ENCODE measurements at regions not wholly inside any gene's neighbourhood (a gene's known extent, or its start where the extent isn't known, plus 50 kb on each side); places are given as distances from the start of the nearest gene placed in this dataset.

- no peak overlapping the region for H3K4me3 ChIP-seq (ENCODE audit: low read depth, low read length)
- TF ChIP-seq, protein P1, sequence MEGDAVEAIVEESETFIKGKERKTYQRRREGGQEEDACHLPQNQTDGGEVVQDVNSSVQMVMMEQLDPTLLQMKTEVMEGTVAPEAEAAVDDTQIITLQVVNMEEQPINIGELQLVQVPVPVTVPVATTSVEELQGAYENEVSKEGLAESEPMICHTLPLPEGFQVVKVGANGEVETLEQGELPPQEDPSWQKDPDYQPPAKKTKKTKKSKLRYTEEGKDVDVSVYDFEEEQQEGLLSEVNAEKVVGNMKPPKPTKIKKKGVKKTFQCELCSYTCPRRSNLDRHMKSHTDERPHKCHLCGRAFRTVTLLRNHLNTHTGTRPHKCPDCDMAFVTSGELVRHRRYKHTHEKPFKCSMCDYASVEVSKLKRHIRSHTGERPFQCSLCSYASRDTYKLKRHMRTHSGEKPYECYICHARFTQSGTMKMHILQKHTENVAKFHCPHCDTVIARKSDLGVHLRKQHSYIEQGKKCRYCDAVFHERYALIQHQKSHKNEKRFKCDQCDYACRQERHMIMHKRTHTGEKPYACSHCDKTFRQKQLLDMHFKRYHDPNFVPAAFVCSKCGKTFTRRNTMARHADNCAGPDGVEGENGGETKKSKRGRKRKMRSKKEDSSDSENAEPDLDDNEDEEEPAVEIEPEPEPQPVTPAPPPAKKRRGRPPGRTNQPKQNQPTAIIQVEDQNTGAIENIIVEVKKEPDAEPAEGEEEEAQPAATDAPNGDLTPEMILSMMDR (IDR thresholded peaks at IDR 0.05; ENCODE audit: insufficient read depth, low read length, missing control alignments), result no peak
- POLR2A ChIA-PET, result no interaction called here
- CTCF ChIA-PET, result no interaction called here
- no peak for DNase-seq (ENCODE audit: low read depth, low spot score)
Observed at GRCh38 chr5:104755806-104756205, 1193.2 kb upstream of the NUDT12 start.

DNA sequence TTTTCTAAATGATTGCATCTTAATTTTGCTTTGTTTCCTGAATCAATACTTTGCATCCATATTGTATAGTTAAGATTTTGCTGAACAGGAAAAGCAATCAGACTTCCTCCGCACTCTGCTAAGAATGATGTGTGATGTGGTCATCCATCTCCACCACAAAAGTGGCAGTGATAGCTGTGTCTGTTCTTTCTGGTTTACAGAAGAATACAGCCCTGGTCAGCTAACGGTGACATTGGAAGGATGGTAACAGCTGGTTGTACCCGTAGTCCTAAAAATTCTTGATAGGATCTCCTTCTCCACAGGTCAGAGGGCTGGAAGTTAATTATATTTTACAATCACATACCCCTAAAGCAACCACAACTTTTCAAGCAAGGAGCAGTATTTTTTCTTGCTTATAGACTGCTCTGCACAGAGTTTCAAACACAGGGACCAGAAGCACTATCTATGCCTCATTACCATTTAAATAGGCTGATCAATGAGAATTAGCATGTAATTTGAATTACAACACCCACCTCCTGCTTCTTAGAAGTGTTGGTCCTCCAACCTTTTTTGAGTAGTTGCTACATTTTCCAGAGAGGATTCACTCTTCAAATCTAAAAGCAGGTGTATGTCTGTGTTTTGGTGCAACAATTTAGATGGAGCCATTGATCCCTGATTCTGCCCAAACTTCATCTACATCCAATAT, 1191.9 kb upstream of the NUDT12 start:
- no peak overlapping the region for H3K4me3 ChIP-seq (ENCODE audit: low read depth, low read length)
- ChIA-PET POLR2A (no interaction called here), CTCF (no interaction called here)
- DNase-seq (ENCODE audit: low read depth, low spot score), result no peak
- TF ChIP-seq, protein P1 (IDR thresholded peaks at IDR 0.05; ENCODE audit: insufficient read depth, low read length, missing control alignments), result no peak

GRCh38 chr5:104751969-104752368, 1189.4 kb upstream of the NUDT12 start:
- TF ChIP-seq, protein P1 (IDR thresholded peaks at IDR 0.05; ENCODE audit: insufficient read depth, low read length, missing control alignments), result no peak
- ChIA-PET POLR2A (no interaction called here), CTCF (no interaction called here)
- no peak overlapping the region for H3K4me3 ChIP-seq (ENCODE audit: low read depth, low read length)
- no peak for DNase-seq (ENCODE audit: low read depth, low spot score)

GRCh38 chr5:104739905-104740304, 1177.3 kb upstream of the NUDT12 start:
- ChIA-PET CTCF (no interaction called here), POLR2A (no interaction called here)
- no peak for DNase-seq (ENCODE audit: low read depth, low spot score)
- TF ChIP-seq, protein P1 (IDR thresholded peaks at IDR 0.05; ENCODE audit: insufficient read depth, low read length, missing control alignments), result no peak
- H3K4me3 ChIP-seq (ENCODE audit: low read depth, low read length), result no peak overlapping the region

DNA sequence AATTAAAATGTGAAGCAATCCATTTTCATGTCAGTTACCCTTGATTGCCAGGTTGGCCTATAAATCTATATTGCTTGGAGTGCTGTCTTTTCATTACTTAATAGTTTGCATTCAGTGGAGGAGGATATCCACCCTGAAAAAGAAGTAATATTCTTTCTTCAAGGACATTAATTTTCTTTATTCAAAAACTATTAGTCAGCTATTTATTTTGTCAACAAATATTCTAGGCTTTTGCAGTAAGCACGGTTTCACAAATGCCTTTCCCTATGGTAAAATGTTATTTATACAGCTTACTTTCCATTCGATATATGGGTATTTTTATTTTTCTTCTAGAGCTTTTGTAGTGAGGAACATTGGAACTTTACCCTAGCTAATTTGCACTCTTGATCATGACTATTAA, 1176.9 kb upstream of the NUDT12 start:
- POLR2A ChIA-PET, result no interaction called here

GRCh38 chr5:104736073-104736472, 1173.5 kb upstream of the NUDT12 start:
- TF ChIP-seq, protein P1 (IDR thresholded peaks at IDR 0.05; ENCODE audit: insufficient read depth, low read length, missing control alignments), result no peak
- no peak for DNase-seq (ENCODE audit: low read depth, low spot score)
- CTCF ChIA-PET, result no interaction called here
- H3K4me3 ChIP-seq (ENCODE audit: low read depth, low read length), result no peak overlapping the region
- POLR2A ChIA-PET, result no interaction called here

More for the DNA sequence above, 1176.9 kb upstream of the NUDT12 start:
- TF ChIP-seq, protein P1 (IDR thresholded peaks at IDR 0.05; ENCODE audit: insufficient read depth, low read length, missing control alignments), result no peak
- no peak for DNase-seq (ENCODE audit: low read depth, low spot score)
- H3K4me3 ChIP-seq (ENCODE audit: low read depth, low read length), result no peak overlapping the region
- CTCF ChIA-PET, result no interaction called here
